GM21529 (cell line): ENCODE measurements at regions not wholly inside any gene's neighbourhood (a gene's known extent, or its start where the extent isn't known, plus 50 kb on each side); places are given as distances from the start of the nearest gene placed in this dataset.

Experiments used
- ATAC-seq: cut with Tn5 transposase; IDR thresholded peaks from one replicate; pipeline ENCODE4 v1.9.1; 2021; ENCODE audit not compliant: unreplicated experiment

GRCh38 chr7:18402488-18403183, 92.9 kb upstream of the HDAC9 start:
- ATAC-seq = no peak

- no peak for ATAC-seq
Measured at GRCh38 chr7:18405726-18406125, 89.8 kb upstream of the HDAC9 start.

- no peak for ATAC-seq
Measured at GRCh38 chr7:18407385-18407784, 88.2 kb upstream of the HDAC9 start.

GRCh38 chr7:18408461-18408860, 87.1 kb upstream of the HDAC9 start:
- ATAC-seq = no peak

- ATAC-seq = no peak
Measured at GRCh38 chr7:18408868-18409267, 86.7 kb upstream of the HDAC9 start.

GRCh38 chr7:18413447-18413846, 82.1 kb upstream of the HDAC9 start:
- ATAC-seq = no peak

- no peak for ATAC-seq
Measured at GRCh38 chr7:18414885-18415284, 80.7 kb upstream of the HDAC9 start.

- no peak for ATAC-seq
Measured at GRCh38 chr7:18416988-18417387, 78.6 kb upstream of the HDAC9 start.

GRCh38 chr7:18419456-18419855, 76.1 kb upstream of the HDAC9 start:
- no peak for ATAC-seq

- no peak for ATAC-seq
Measured at GRCh38 chr7:18420108-18420507, 75.4 kb upstream of the HDAC9 start.

- ATAC-seq = no peak
Measured at GRCh38 chr7:18420748-18421147, 74.8 kb upstream of the HDAC9 start.

- ATAC-seq = peak; percentile 49
Measured at GRCh38 chr7:18421297-18422002, 74.1 kb upstream of the HDAC9 start.

GRCh38 chr7:18425227-18425626, 70.3 kb upstream of the HDAC9 start:
- no peak for ATAC-seq

- ATAC-seq = no peak
Measured at GRCh38 chr7:18425838-18426445, 69.6 kb upstream of the HDAC9 start.

- no peak for ATAC-seq
Measured at GRCh38 chr7:18426564-18427226, 68.9 kb upstream of the HDAC9 start.

- no peak for ATAC-seq
Measured at GRCh38 chr7:18429547-18429946, 66.0 kb upstream of the HDAC9 start.

GRCh38 chr7:18430810-18431209, 64.7 kb upstream of the HDAC9 start:
- ATAC-seq = no peak

GRCh38 chr7:18434171-18434570, 61.4 kb upstream of the HDAC9 start:
- ATAC-seq = no peak

GRCh38 chr7:18437101-18437500, 58.4 kb upstream of the HDAC9 start:
- ATAC-seq = no peak

GRCh38 chr7:18440934-18441333, 54.6 kb upstream of the HDAC9 start:
- no peak for ATAC-seq

- ATAC-seq = no peak
Measured at GRCh38 chr7:18444826-18445225, 50.7 kb upstream of the HDAC9 start.

- no peak for ATAC-seq
Measured at GRCh38 chr7:18445483-18445882, 50.1 kb upstream of the HDAC9 start.
